H1 (cell line): ENCODE measurements at regions not wholly inside any gene's neighbourhood (a gene's known extent, or its start where the extent isn't known, plus 50 kb on each side); places are given as distances from the start of the nearest gene placed in this dataset.

Experiments
- CTCF ChIA-PET: fragments of 300-600 bp; sonication (Branson Sonifier 250); formaldehyde crosslinking; loops from one replicate; lab custom pipeline; 2021; ENCODE audit not compliant: partially characterized antibody; lab: Charles Lee
- POLR2A ChIA-PET: fragments of 300-600 bp; sonication (Branson Sonifier 250); formaldehyde crosslinking; loops from one replicate; lab custom pipeline; 2021; ENCODE audit warnings: inconsistent platforms; ENCODE audit not compliant: partially characterized antibody; lab: Charles Lee
- DNase-seq, 2 experiments: peaks; one replicate each; pipeline versions ENCODE4 v3.0.0 to v3.0.0-alpha.2; 2010 to 2022; ENCODE audit warnings: low spot score in 2 of 2, low read depth in 1 of 2, mixed read lengths in 1 of 2
- FAIRE-seq: peaks from 2 replicates; lab custom pipeline; 2011; peaks lifted over from hg19 to GRCh38; lab: Jason Lieb, UNC
- H2AFZ ChIP-seq: 2 replicates; pipeline ENCODE4 v1.8.1; 2012; ENCODE audit warnings: low read length, inconsistent platforms
- H2AK5ac ChIP-seq: 2 replicates; pipeline ENCODE4 v1.6.1; 2013; ENCODE audit warnings: low read depth, low read length
- H2BK120ac ChIP-seq: replicated peaks from 2 replicates; pipeline ENCODE3; 2013; ENCODE audit warnings: low read depth, low read length, inconsistent platforms
- H2BK12ac ChIP-seq: 2 replicates; pipeline ENCODE4 v1.6.1; 2013; ENCODE audit warnings: low read depth, low read length
- H2BK15ac ChIP-seq: 2 replicates; pipeline ENCODE4 v1.6.1; 2013; ENCODE audit warnings: low read length
- H2BK20ac ChIP-seq: 2 replicates; pipeline ENCODE4 v1.6.1; 2013; ENCODE audit warnings: low read length
- H2BK5ac ChIP-seq: 2 replicates; pipeline ENCODE4 v1.6.1; 2013; ENCODE audit warnings: low read depth, low read length
- H3K14ac ChIP-seq: 2 replicates; pipeline ENCODE4 v1.6.1; 2013; ENCODE audit warnings: inconsistent platforms; ENCODE audit not compliant: insufficient read length
- H3K18ac ChIP-seq: 2 replicates; pipeline ENCODE4 v1.6.1; 2013; ENCODE audit warnings: low read length; ENCODE audit errors: extremely low read depth
- H3K23ac ChIP-seq: 2 replicates; pipeline ENCODE4 v1.6.1; 2013; ENCODE audit warnings: inconsistent platforms; ENCODE audit not compliant: insufficient read length
- H3K23me2 ChIP-seq: 2 replicates; pipeline ENCODE4 v1.6.1; 2013; ENCODE audit warnings: low read depth, low read length
- H3K27ac ChIP-seq: 2 replicates; pipeline ENCODE4 v1.6.1; 2011; ENCODE audit warnings: low read depth, low read length, inconsistent platforms
- H3K27me3 ChIP-seq, 4 experiments: replicated peaks in 1 of 4; 1 replicate in 1 of 4; 2 replicates in 3 of 4; pipeline versions ENCODE4 v1.6.1 to v1.8.1; 2011 to 2013; ENCODE audit warnings: low read length in 3 of 4, mild to moderate bottlenecking in 3 of 4, inconsistent platforms in 2 of 4, mixed read lengths in 2 of 4, moderate library complexity in 1 of 4; ENCODE audit not compliant: control insufficient read depth in 3 of 4, insufficient read depth in 3 of 4; ENCODE audit errors: extremely low read depth in 1 of 4
- H3K36me3 ChIP-seq, 4 experiments: 2 replicates each; pipeline versions ENCODE4 v1.6.1 to v1.8.1; 2011 to 2013; ENCODE audit warnings: mild to moderate bottlenecking in 4 of 4, low read length in 3 of 4, moderate library complexity in 2 of 4, control low read depth in 1 of 4, inconsistent platforms in 1 of 4; ENCODE audit not compliant: insufficient read depth in 4 of 4, control insufficient read depth in 2 of 4
- H3K4ac ChIP-seq: replicated peaks from 2 replicates; pipeline ENCODE3; 2013; ENCODE audit warnings: low read length, low read depth, mixed read lengths, inconsistent platforms; ENCODE audit not compliant: insufficient read length
- H3K4me1 ChIP-seq, 4 experiments: replicated peaks in 1 of 4; 1 replicate in 1 of 4; 2 replicates in 3 of 4; pipeline versions ENCODE4 v1.6.1 to v1.8.1; 2011 to 2013; ENCODE audit warnings: low read length in 3 of 4, inconsistent platforms in 2 of 4, mixed read lengths in 1 of 4; ENCODE audit not compliant: insufficient read depth in 4 of 4, control insufficient read depth in 3 of 4
- H3K4me2 ChIP-seq, 2 experiments: 2 replicates each; pipeline versions ENCODE4 v1.6.1 to v1.8.1; 2011 to 2013; ENCODE audit warnings: low read depth in 2 of 2, low read length in 2 of 2, control low read depth in 1 of 2, inconsistent platforms in 1 of 2, mild to moderate bottlenecking in 1 of 2; ENCODE audit not compliant: insufficient read depth in 1 of 2
- H3K4me3 ChIP-seq, 4 experiments: fragments of 200-600, 300-600 bp in 1 of 4; sonication (generic), shearing (Covaris generic), sonication (Bioruptor Twin) in 1 of 4; 2 replicates each; pipeline versions ENCODE4 v1.5.1 to v1.8.1; 2011 to 2016; ENCODE audit warnings: low read length in 4 of 4, low read depth in 3 of 4, control low read depth in 2 of 4, inconsistent platforms in 2 of 4, mild to moderate bottlenecking in 2 of 4, mixed read lengths in 1 of 4, moderate library complexity in 1 of 4; ENCODE audit not compliant: insufficient read depth in 2 of 4; ENCODE audit errors: extremely low read depth in 1 of 4
- H3K56ac ChIP-seq: replicated peaks from 2 replicates; pipeline ENCODE3; 2013; ENCODE audit warnings: low read depth, mild to moderate bottlenecking, mixed read lengths, low read length, inconsistent platforms; ENCODE audit not compliant: insufficient read length
- H3K79me1 ChIP-seq: 2 replicates; pipeline ENCODE4 v1.6.1; 2013; ENCODE audit warnings: low read depth, low read length, control low read depth
- H3K79me2 ChIP-seq, 2 experiments: 2 replicates each; pipeline versions ENCODE4 v1.6.1 to v1.8.1; 2012 to 2013; ENCODE audit warnings: low read length in 2 of 2, mild to moderate bottlenecking in 2 of 2, inconsistent platforms in 1 of 2; ENCODE audit not compliant: insufficient read depth in 2 of 2, control insufficient read depth in 1 of 2
- H3K9ac ChIP-seq, 4 experiments: replicated peaks in 1 of 4; 1 replicate in 1 of 4; 2 replicates in 3 of 4; pipeline versions ENCODE4 v1.6.1 to v1.8.1; 2011 to 2013; ENCODE audit warnings: low read depth in 3 of 4, low read length in 3 of 4, control low read depth in 2 of 4, mild to moderate bottlenecking in 2 of 4, moderate library complexity in 2 of 4, inconsistent platforms in 1 of 4; ENCODE audit errors: extremely low read depth in 1 of 4
- H3K9me3 ChIP-seq, 2 experiments: 2 replicates each; pipeline versions ENCODE4 v1.6.1 to v1.8.1; 2012 to 2013; ENCODE audit warnings: mild to moderate bottlenecking in 2 of 2, moderate library complexity in 2 of 2, control low read depth in 1 of 2, inconsistent platforms in 1 of 2, low read depth in 1 of 2, low read length in 1 of 2, mixed read lengths in 1 of 2; ENCODE audit not compliant: insufficient read depth in 2 of 2
- H4K20me1 ChIP-seq, 2 experiments: replicated peaks in 1 of 2; 2 replicates each; pipeline versions ENCODE3 to v1.8.1; 2011 to 2013; ENCODE audit warnings: inconsistent platforms in 2 of 2, low read length in 2 of 2, mild to moderate bottlenecking in 1 of 2; ENCODE audit not compliant: insufficient read depth in 2 of 2, control insufficient read depth in 1 of 2
- H4K5ac ChIP-seq: 2 replicates; pipeline ENCODE4 v1.6.1; 2013; ENCODE audit warnings: low read length, low read depth, mixed read lengths, inconsistent platforms; ENCODE audit not compliant: insufficient read length
- H4K8ac ChIP-seq: 2 replicates; pipeline ENCODE4 v1.8.0; 2013; ENCODE audit warnings: mild to moderate bottlenecking, moderate library complexity, low read length, inconsistent platforms; ENCODE audit not compliant: insufficient read depth; ENCODE audit errors: extremely low read depth
- H4K91ac ChIP-seq: replicated peaks from 2 replicates; pipeline ENCODE3; 2013; ENCODE audit warnings: low read length, mixed read lengths, inconsistent platforms; ENCODE audit not compliant: insufficient read length
- ATF3 ChIP-seq: IDR thresholded peaks from 2 replicates; pipeline ENCODE4 v1.6.1; 2011; ENCODE audit warnings: low read depth, mild to moderate bottlenecking, low read length; ENCODE audit not compliant: insufficient read depth
- GABPA ChIP-seq: IDR thresholded peaks from 2 replicates; pipeline ENCODE4 v1.6.1; 2011; ENCODE audit warnings: mild to moderate bottlenecking, low read length, moderate library complexity, borderline replicate concordance; ENCODE audit not compliant: insufficient read depth
- RFX5 ChIP-seq: IDR thresholded peaks from 2 replicates; pipeline ENCODE4 v1.6.1; 2011; ENCODE audit warnings: low read depth, low read length, improper control_type of control experiment, borderline replicate concordance
- TCF12 ChIP-seq: IDR thresholded peaks from 2 replicates; pipeline ENCODE4 v1.6.1; 2011; ENCODE audit warnings: low read depth, mild to moderate bottlenecking, low read length
- YY1 ChIP-seq: IDR thresholded peaks from 2 replicates; pipeline ENCODE4 v1.6.1; 2011; ENCODE audit warnings: low read depth, mild to moderate bottlenecking, low read length
- WGBS, 2 experiments: shearing (Covaris generic) in 1 of 2; methylation state at CpG; one replicate each; pipeline versions ENCODE4 v1.1.6 to v1.1.7; 2013 to 2015; ENCODE audit warnings: low lambda C conversion rate in 2 of 2, mixed read lengths in 2 of 2, inconsistent platforms in 1 of 2, low coverage in 1 of 2, missing lambda C conversion rate in 1 of 2; ENCODE audit not compliant: insufficient replicate concordance in 2 of 2, insufficient coverage in 1 of 2, insufficient read length in 1 of 2; ENCODE audit errors: extremely low coverage in 1 of 2, missing lambda C conversion rate in 1 of 2; 5-methylcytosine and 5-hydroxymethylcytosine counted together

DNA sequence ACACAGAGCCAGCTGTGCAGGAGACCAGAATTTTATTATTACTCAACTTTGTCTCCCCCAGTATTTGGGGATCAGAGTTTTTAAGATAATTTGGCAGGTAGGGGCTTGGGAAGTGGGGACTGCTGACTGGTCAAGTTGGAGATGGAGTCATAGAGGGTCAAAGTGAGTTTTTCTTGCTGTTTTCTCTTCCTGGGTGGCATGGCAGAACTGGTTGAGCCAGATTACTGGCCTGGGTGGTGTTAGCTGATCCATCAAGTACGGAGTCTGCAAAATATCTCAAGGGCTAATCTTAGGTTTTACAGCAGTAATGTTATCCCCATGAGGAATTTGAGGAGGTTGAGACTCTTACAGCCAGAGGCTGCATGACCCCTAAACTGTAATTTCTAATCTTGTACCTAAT, 153.5 kb downstream of the OR4C45 start:
- Histone ChIP-seq H2AFZ (no peak overlapping the region), H2BK12ac (no peak overlapping the region), H3K23me2 (no peaks in the 10 kb centered on the region), H3K9me3 (peaks cover 41 to 76% of the 10 kb centered on the region in 2 experiments), H2AK5ac (no peak overlapping the region), H4K5ac (no peak overlapping the region), H2BK5ac (no peak overlapping the region), H3K79me1 (no peaks in the 10 kb centered on the region), H3K27me3 (no peaks in the 10 kb centered on the region), H3K79me2 (no peaks in the 10 kb centered on the region), H4K8ac (no peak overlapping the region), H2BK15ac (no peak overlapping the region), H4K20me1 (no peaks in the 10 kb centered on the region), H3K18ac (no peak overlapping the region), H2BK120ac (no peak overlapping the region), H3K56ac (no peak overlapping the region), H3K14ac (no peak overlapping the region), H3K4me3 (no peak overlapping the region), H3K36me3 (no peaks in the 10 kb centered on the region; a peak in 1 of 8 replicates), H3K27ac (no peak overlapping the region), H3K23ac (no peak overlapping the region), H3K9ac (no peak overlapping the region), H2BK20ac (no peak overlapping the region), H3K4ac (no peak overlapping the region), H3K4me2 (no peak overlapping the region), H3K4me1 (no peaks in the 10 kb centered on the region), H4K91ac (no peak overlapping the region)
- no peak for DNase-seq
- TF ChIP-seq ATF3, result no peak
- TF ChIP-seq YY1, result no peak
- TF ChIP-seq GABPA, result no peak
- TF ChIP-seq RFX5, result no peak
- no peak for TF ChIP-seq TCF12
- FAIRE-seq, result no peak
- POLR2A ChIA-PET, result no interaction called here
- CTCF ChIA-PET, result no interaction called here
- 75% methylated on average over 1 of the region's 1 CpG; no CpG with 5 or more reads in 1 of the 2 experiments for WGBS, 2 experiments
